Activated CD8-positive, alpha-beta T cell treated with anti-CD3 and anti-CD28 coated beads for 36 hours (primary cell): ENCODE measurements at regions not wholly inside any gene's neighbourhood (a gene's known extent, or its start where the extent isn't known, plus 50 kb on each side); places are given as distances from the start of the nearest gene placed in this dataset.

Experiments
- ATAC-seq: fragments of 200-7000 bp; cut with Tn5 transposase; one replicate; pipeline ENCODE4 v1.10.0; 2021; ENCODE audit warnings: mild to moderate bottlenecking, moderate library complexity
- CTCF ChIA-PET: fragments of 350-600 bp; sonication (Branson Sonifier 250); formaldehyde crosslinking; loops from one replicate; lab custom pipeline; 2021; ENCODE audit warnings: antibody characterized with exemption; lab: Charles Lee
- POLR2A ChIA-PET: fragments of 350-600 bp; sonication (Branson Sonifier 250); formaldehyde crosslinking; loops from one replicate; lab custom pipeline; 2021; ENCODE audit warnings: antibody characterized with exemption; lab: Charles Lee
- DNase-seq: peaks from one replicate; pipeline ENCODE4 v3.0.0-alpha.2; 2020
- H3K27ac Mint-ChIP-seq: one replicate; pipeline ENCODE4 v1.8.0; 2021; ENCODE audit warnings: mild to moderate bottlenecking, mixed read lengths
- H3K27me3 Mint-ChIP-seq: one replicate; pipeline ENCODE4 v1.8.0; 2021; ENCODE audit warnings: mixed read lengths
- H3K36me3 Mint-ChIP-seq: one replicate; pipeline ENCODE4 v1.8.0; 2021; ENCODE audit warnings: low read depth, mixed read lengths
- H3K4me1 Mint-ChIP-seq: one replicate; pipeline ENCODE4 v1.8.0; 2021; ENCODE audit warnings: low read depth, mixed read lengths
- H3K4me3 Mint-ChIP-seq: one replicate; pipeline ENCODE4 v1.8.0; 2021; ENCODE audit warnings: mild to moderate bottlenecking, moderate library complexity, mixed read lengths
- H3K9me3 Mint-ChIP-seq: one replicate; pipeline ENCODE4 v1.8.0; 2021; ENCODE audit warnings: mixed read lengths
- CTCF ChIP-seq: fragments of 200-600 bp; IDR thresholded peaks from one replicate; pipeline ENCODE4 v1.8.0; 2022; ENCODE audit warnings: antibody characterized with exemption, mild to moderate bottlenecking
- intact Hi-C: fragments of 100-400 bp; cut with micrococcal nuclease; formaldehyde crosslinking; loops from one replicate; pipeline ENCODE4 v1.10.0; 2022

DNA sequence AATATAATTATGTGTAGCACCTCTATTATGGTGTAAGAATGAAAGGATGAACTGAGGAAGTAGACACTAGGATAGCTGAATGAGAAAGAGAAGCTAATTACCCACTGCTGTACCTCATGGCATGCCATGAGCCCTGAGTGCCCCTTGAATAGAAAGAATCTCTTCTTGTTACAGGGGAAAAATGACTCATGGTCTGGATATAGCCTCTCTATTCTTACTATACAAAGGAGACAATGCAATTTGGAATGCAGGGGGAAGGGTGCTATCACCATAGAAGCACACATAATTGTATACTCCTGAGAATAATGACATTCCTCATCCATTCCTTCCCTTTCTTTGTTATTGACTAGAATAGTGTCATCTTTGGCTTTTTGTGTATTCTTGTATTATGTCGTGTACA, 385.2 kb downstream of the CDH7 start:
- no peak for ATAC-seq
- no peaks in the 10 kb centered on the region for H3K27me3 Mint-ChIP-seq

DNA sequence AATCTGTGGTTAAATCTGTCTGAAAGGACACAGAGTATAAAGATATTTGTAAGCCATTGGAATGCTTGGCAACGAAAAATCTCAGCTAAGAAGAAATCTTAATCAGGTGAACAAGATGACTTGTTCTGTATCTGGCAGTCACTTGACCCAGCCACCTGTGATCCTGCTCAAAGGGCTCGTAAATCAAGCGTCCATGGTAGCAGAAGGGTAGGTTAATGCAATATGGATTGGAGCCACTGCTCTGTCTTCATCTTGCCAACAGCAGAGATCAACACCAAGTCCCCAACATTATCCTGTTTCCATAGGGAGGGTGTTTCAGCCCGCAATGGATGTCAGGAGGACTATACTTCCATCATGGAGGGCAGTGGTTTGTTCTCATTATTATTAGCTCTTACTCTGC, 378.4 kb downstream of the CDH7 start:
- no peaks in the 10 kb centered on the region for H3K36me3 Mint-ChIP-seq
- no peak overlapping the region for H3K27ac Mint-ChIP-seq

More for the DNA sequence above, 385.2 kb downstream of the CDH7 start:
- no peak for DNase-seq
- TF ChIP-seq CTCF = no peak
- Mint-ChIP-seq H3K36me3 (no peaks in the 10 kb centered on the region), H3K27ac (no peak overlapping the region), H3K9me3 (peaks cover 2% of the 10 kb centered on the region), H3K4me3 (no peak overlapping the region), H3K4me1 (no peaks in the 10 kb centered on the region)
- intact Hi-C loops = no loop called here
- ChIA-PET POLR2A (no interaction called here), CTCF (no interaction called here)

GRCh38 chr18:66126266-66126665, 375.5 kb downstream of the CDH7 start:
- H3K36me3 Mint-ChIP-seq = no peaks in the 10 kb centered on the region
- H3K27ac Mint-ChIP-seq = no peak overlapping the region
- no peak for TF ChIP-seq CTCF
- DNase-seq (no peak), ATAC-seq (no peak)
- ChIA-PET POLR2A (no interaction called here), CTCF (no interaction called here)
- no peak overlapping the region for H3K4me3 Mint-ChIP-seq
- peaks cover under 1% of the 10 kb centered on the region for H3K9me3 Mint-ChIP-seq
- intact Hi-C loops = no loop called here
- H3K27me3 Mint-ChIP-seq = no peaks in the 10 kb centered on the region
- no peaks in the 10 kb centered on the region for H3K4me1 Mint-ChIP-seq

More for the DNA sequence above, 378.4 kb downstream of the CDH7 start:
- DNase-seq (no peak), ATAC-seq (no peak)
- no peaks in the 10 kb centered on the region for H3K27me3 Mint-ChIP-seq
- CTCF ChIA-PET = no interaction called here
- no peak for TF ChIP-seq CTCF
- H3K4me1 Mint-ChIP-seq = no peaks in the 10 kb centered on the region
- no peaks in the 10 kb centered on the region for H3K9me3 Mint-ChIP-seq
- intact Hi-C loops = no loop called here
- POLR2A ChIA-PET = no interaction called here
- no peak overlapping the region for H3K4me3 Mint-ChIP-seq

GRCh38 chr18:66124394-66124793, 373.6 kb downstream of the CDH7 start:
- Mint-ChIP-seq H3K4me3 (no peak overlapping the region), H3K9me3 (peaks cover 4% of the 10 kb centered on the region), H3K27ac (no peak overlapping the region), H3K4me1 (no peaks in the 10 kb centered on the region), H3K27me3 (no peaks in the 10 kb centered on the region), H3K36me3 (no peaks in the 10 kb centered on the region)
- TF ChIP-seq CTCF = no peak
- no peak for ATAC-seq
- ChIA-PET CTCF (no interaction called here), POLR2A (no interaction called here)
- DNase-seq = no peak
- intact Hi-C loops = no loop called here

DNA sequence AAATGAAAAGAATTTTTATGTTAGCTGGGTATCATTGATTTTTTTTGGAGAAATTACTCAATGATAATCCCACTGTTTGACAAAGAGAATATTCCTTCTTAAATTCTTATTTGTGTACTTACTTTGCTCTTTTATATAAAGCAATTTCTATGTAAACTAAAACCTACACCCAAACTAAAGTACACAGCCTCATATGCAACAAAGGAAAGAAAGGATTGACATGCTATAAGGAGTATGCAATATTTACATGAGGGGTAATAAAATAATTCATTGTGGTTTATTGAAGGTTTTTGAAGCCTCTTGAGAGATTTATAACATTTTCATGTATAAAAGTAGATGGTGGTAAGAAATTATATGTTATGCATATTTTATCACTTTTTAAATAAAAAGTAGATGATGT, 368.5 kb downstream of the CDH7 start:
- Mint-ChIP-seq H3K9me3 (peaks cover 5% of the 10 kb centered on the region), H3K27me3 (no peaks in the 10 kb centered on the region)
- CTCF ChIA-PET = no interaction called here

More for the DNA sequence above, 368.5 kb downstream of the CDH7 start:
- H3K27ac Mint-ChIP-seq = no peak overlapping the region
- POLR2A ChIA-PET = no interaction called here
- H3K4me3 Mint-ChIP-seq = no peak overlapping the region
- no peak for TF ChIP-seq CTCF
- ATAC-seq (no peak), DNase-seq (no peak)
- H3K4me1 Mint-ChIP-seq = no peaks in the 10 kb centered on the region
- H3K36me3 Mint-ChIP-seq = no peaks in the 10 kb centered on the region
- intact Hi-C loops = no loop called here
